ENCODE measurements at regions not wholly inside any gene's neighbourhood (a gene's known extent, or its start where the extent isn't known, plus 50 kb on each side); places are given as distances from the start of the nearest gene placed in this dataset.

GRCh38 chr2:185132501-185133041, 534.2 kb downstream of the ZNF804A start:
- TF ChIP-seq, protein P1, sequence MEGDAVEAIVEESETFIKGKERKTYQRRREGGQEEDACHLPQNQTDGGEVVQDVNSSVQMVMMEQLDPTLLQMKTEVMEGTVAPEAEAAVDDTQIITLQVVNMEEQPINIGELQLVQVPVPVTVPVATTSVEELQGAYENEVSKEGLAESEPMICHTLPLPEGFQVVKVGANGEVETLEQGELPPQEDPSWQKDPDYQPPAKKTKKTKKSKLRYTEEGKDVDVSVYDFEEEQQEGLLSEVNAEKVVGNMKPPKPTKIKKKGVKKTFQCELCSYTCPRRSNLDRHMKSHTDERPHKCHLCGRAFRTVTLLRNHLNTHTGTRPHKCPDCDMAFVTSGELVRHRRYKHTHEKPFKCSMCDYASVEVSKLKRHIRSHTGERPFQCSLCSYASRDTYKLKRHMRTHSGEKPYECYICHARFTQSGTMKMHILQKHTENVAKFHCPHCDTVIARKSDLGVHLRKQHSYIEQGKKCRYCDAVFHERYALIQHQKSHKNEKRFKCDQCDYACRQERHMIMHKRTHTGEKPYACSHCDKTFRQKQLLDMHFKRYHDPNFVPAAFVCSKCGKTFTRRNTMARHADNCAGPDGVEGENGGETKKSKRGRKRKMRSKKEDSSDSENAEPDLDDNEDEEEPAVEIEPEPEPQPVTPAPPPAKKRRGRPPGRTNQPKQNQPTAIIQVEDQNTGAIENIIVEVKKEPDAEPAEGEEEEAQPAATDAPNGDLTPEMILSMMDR (IDR thresholded peaks at IDR 0.05): no peak
- Mint-ChIP-seq H3K27ac (no peak overlapping the region), H3K4me3 (no peak overlapping the region), H3K4me1 (ENCODE audit: low read depth) (no peaks in the 10 kb centered on the region), H3K9me3 (peaks cover 36% of the 10 kb centered on the region), H3K36me3 (ENCODE audit: low read depth) (no peaks in the 10 kb centered on the region), H3K27me3 (ENCODE audit: insufficient read depth) (no peaks in the 10 kb centered on the region)
- DNase-seq: no peak

GRCh38 chr2:185137700-185138099, 539.4 kb downstream of the ZNF804A start:
- H3K9me3 Mint-ChIP-seq: peaks cover 36% of the 10 kb centered on the region
- TF ChIP-seq, protein P1 (IDR thresholded peaks at IDR 0.05): no peak
- no peaks in the 10 kb centered on the region for H3K27me3 Mint-ChIP-seq (ENCODE audit: insufficient read depth)
- no peaks in the 10 kb centered on the region for H3K4me1 Mint-ChIP-seq (ENCODE audit: low read depth)
- no peak overlapping the region for H3K27ac Mint-ChIP-seq
- H3K4me3 Mint-ChIP-seq: no peak overlapping the region
- 0 out of 2 replicates have a peak, but pooled peaks cover 4% of the 10 kb centered on the region for H3K36me3 Mint-ChIP-seq (ENCODE audit: low read depth)
- DNase-seq: no peak

- Mint-ChIP-seq H3K36me3 (ENCODE audit: low read depth) (0 out of 2 replicates have a peak, but pooled peaks cover 4% of the 10 kb centered on the region), H3K9me3 (peaks cover 16% of the 10 kb centered on the region), H3K4me1 (ENCODE audit: low read depth) (no peaks in the 10 kb centered on the region), H3K27me3 (ENCODE audit: insufficient read depth) (no peaks in the 10 kb centered on the region), H3K27ac (no peak overlapping the region), H3K4me3 (no peak overlapping the region)
- TF ChIP-seq, protein P1 (IDR thresholded peaks at IDR 0.05): no peak
- no peak for DNase-seq
These were observed 544.3 kb downstream of the ZNF804A start for GRCh38 chr2:185142677-185143076.

DNA sequence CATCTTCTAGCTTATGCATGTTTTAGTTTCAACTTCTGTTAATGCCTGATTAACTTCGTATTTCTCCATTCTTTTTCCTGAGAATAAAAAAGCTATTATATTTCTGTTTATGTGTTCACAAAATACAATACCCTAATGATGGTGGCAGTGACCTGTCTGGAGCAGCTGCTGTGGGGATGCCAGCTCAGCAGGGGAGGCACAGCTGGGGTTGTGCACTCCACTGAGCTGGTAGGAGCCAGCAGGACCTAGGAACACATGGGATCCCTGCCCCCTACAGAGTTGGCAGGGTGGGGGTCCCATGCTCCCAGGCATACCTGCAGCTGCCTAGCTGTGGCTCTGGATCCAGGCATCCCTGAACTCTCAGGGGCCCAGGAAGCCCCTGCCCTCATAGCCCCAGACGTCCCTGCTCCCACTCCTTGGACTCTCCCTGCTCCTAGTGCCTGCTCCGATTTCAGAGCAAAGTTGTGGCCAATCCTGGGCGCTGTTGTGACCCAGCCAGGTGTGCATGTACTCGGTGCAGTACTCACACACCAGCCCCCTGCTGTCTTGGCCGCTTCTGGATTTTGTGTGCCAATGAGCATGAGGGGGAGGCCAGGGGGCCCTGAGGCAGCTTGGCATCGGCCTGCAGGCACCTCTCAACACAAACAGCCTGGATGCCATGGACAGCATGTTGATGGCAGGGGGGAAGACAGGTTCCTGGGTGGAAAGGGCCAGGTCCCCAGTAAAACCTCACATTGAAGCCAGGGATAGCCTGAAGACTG, 546.0 kb downstream of the ZNF804A start:
- H3K36me3 Mint-ChIP-seq (ENCODE audit: low read depth): 0 out of 2 replicates have a peak, but pooled peaks cover 4% of the 10 kb centered on the region

DNA sequence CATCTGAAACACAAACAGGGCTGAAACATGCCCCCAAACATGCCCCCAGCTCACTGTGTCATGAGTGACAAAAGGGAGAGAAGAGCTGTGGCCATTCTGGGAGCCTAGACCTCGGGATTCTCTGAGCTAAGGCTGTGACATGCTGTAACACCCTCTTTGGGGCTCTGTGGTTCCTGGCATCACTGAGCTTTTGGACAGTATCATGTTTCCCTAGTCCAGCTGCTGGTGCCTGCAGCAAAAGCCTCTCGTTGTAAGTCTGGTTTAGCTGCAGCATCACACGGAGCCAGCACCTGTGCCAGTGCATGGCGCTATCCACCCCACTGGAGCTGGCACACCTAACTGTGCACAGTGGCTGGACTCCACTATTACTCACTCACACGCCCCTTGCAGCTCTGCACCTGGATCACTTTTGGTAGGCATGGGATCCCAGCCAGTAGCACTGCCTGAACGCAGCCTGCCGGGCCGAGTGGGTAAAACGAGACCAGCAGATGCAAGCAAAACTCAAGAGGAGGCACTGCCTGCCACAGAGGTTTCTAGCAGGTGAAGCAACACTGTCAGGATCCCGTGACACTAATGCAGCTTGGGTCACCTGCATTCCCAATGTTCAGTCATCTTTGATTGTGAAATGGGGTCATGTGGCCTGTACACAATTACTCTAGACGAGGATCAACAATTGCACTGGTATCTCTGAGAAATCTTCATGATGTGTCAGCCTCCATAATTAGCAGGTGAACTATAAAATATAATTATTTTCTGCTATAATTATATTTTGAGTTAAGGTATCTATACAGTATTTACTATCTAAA, 547.2 kb downstream of the ZNF804A start:
- Mint-ChIP-seq H3K4me1 (ENCODE audit: low read depth) (no peaks in the 10 kb centered on the region), H3K27ac (no peak overlapping the region), H3K27me3 (ENCODE audit: insufficient read depth) (no peaks in the 10 kb centered on the region), H3K36me3 (ENCODE audit: low read depth) (0 out of 2 replicates have a peak, but pooled peaks cover 2% of the 10 kb centered on the region), H3K4me3 (no peak overlapping the region), H3K9me3 (peaks cover 22% of the 10 kb centered on the region)
- TF ChIP-seq, protein P1 (IDR thresholded peaks at IDR 0.05): no peak
- no peak for DNase-seq

More for the DNA sequence above, 546.0 kb downstream of the ZNF804A start:
- no peaks in the 10 kb centered on the region for H3K27me3 Mint-ChIP-seq (ENCODE audit: insufficient read depth)
- no peak overlapping the region for H3K4me3 Mint-ChIP-seq
- no peak for DNase-seq
- H3K4me1 Mint-ChIP-seq (ENCODE audit: low read depth): no peaks in the 10 kb centered on the region
- H3K27ac Mint-ChIP-seq: no peak overlapping the region
- TF ChIP-seq, protein P1 (IDR thresholded peaks at IDR 0.05): no peak
- peaks cover 23% of the 10 kb centered on the region for H3K9me3 Mint-ChIP-seq

All from HFFc6 (cell line).